ENCODE measurements at regions not wholly inside any gene's neighbourhood (a gene's known extent, or its start where the extent isn't known, plus 50 kb on each side); places are given as distances from the start of the nearest gene placed in this dataset.
A peak's percentile ranks its signal among the peaks of the same experiment; 100 is the strongest.

- no TSS peak for BruUV-seq (replicated peaks)
- POLR2A ChIA-PET (ENCODE audit: unreplicated experiment) = no interaction called here
- Histone ChIP-seq H3K4me2 (no peak overlapping the region; the same call in 1 of the 2 replicates), H3K79me2 (ENCODE audit: low read depth) (no peaks in the 10 kb centered on the region), H3K9me3 (ENCODE audit: insufficient read depth, low read depth) (no peaks in the 10 kb centered on the region), H4K20me1 (ENCODE audit: insufficient read depth) (no peaks in the 10 kb centered on the region), H3K27me3 (ENCODE audit: insufficient read depth, low read depth) (no peaks in the 10 kb centered on the region), H3F3A (ENCODE audit: insufficient read depth, low read depth) (no peaks in the 10 kb centered on the region), H2AFZ (peak overlapping the region; percentile 20; the same call in 1 of the 2 replicates), H3K36me3 (ENCODE audit: low read depth) (no peaks in the 10 kb centered on the region), H3K9me2 (ENCODE audit: insufficient read depth) (no peaks in the 10 kb centered on the region), H3K27ac (no peak overlapping the region), H3K4me1 (replicated peaks; ENCODE audit: insufficient read depth) (0 out of 2 replicates have a peak, but pooled peaks cover 5% of the 10 kb centered on the region), H3K4me3 (no peak overlapping the region)
- TF ChIP-seq EZH2 (IDR thresholded peaks at IDR 0.05; ENCODE audit: low read depth) (no peak), CTCF (conservative IDR thresholded peaks at IDR 0.05) (no peak)
- no peak for DNase-seq
- CTCF ChIA-PET = no interaction called here
- intact Hi-C loops (cut with micrococcal nuclease; ENCODE audit: unreplicated experiment) = no loop called here
Measured at GRCh38 chr1:106680216-106680615, 376.3 kb upstream of the PRMT6 start.

DNA sequence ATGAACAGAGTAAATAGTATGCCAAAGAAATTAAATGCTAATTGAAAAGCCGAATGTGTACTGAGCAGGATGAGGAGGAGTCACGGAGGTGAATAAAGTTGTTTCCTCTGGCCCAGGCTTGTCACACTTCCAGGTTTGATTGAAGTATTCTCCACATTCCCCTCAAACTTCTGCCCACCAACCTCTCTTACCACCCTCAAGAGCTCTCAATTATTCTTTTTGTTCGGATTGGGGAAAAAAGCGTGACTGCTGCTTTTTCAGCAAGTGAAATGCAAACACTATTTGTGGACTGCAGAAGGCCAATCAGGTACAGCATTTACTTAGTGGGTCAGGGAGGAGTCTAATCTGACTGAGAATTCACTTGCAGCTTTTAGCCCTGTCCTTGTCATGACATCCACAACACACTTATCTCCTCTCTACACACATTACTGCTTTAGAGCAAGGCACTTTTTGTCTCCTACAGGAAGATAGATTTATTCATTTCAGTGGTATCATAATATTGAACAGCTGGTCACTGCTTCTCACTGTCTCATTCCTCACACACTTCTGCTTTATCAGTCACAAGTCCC is 375.6 kb upstream of the PRMT6 start:
- H3K79me2 ChIP-seq (ENCODE audit: low read depth) = no peaks in the 10 kb centered on the region
- no TSS peak for BruUV-seq (replicated peaks)

GRCh38 chr1:106681939-106682522 is 374.4 kb upstream of the PRMT6 start:
- Histone ChIP-seq H3K79me2 (ENCODE audit: low read depth) (no peaks in the 10 kb centered on the region), H3K4me1 (replicated peaks; ENCODE audit: insufficient read depth) (0 out of 2 replicates have a peak, but pooled peaks cover 5% of the 10 kb centered on the region), H3K36me3 (ENCODE audit: low read depth) (no peaks in the 10 kb centered on the region), H3K9me2 (ENCODE audit: insufficient read depth) (no peaks in the 10 kb centered on the region), H3K9me3 (ENCODE audit: insufficient read depth, low read depth) (no peaks in the 10 kb centered on the region), H3K27me3 (ENCODE audit: insufficient read depth, low read depth) (no peaks in the 10 kb centered on the region), H3K27ac (no peak overlapping the region), H3K4me3 (no peak overlapping the region), H3F3A (ENCODE audit: insufficient read depth, low read depth) (no peaks in the 10 kb centered on the region), H3K4me2 (no peak overlapping the region), H4K20me1 (ENCODE audit: insufficient read depth) (no peaks in the 10 kb centered on the region), H2AFZ (peak overlapping the region; percentile 28; the same call in 1 of the 2 replicates)
- intact Hi-C loops (cut with micrococcal nuclease; ENCODE audit: unreplicated experiment) = no loop called here
- no peak for DNase-seq
- TF ChIP-seq CTCF (conservative IDR thresholded peaks at IDR 0.05) = no peak
- TF ChIP-seq EZH2 (IDR thresholded peaks at IDR 0.05; ENCODE audit: low read depth) = no peak
- BruUV-seq (replicated peaks) = no TSS peak
- ChIA-PET CTCF (no interaction called here), POLR2A (ENCODE audit: unreplicated experiment) (no interaction called here)

More for the DNA sequence above, 375.6 kb upstream of the PRMT6 start:
- intact Hi-C loops (cut with micrococcal nuclease; ENCODE audit: unreplicated experiment) = no loop called here
- Histone ChIP-seq H3K27ac (no peak overlapping the region), H3K36me3 (ENCODE audit: low read depth) (no peaks in the 10 kb centered on the region), H3K4me2 (no peak overlapping the region; the same call in 1 of the 2 replicates), H4K20me1 (ENCODE audit: insufficient read depth) (no peaks in the 10 kb centered on the region), H3K9me3 (ENCODE audit: insufficient read depth, low read depth) (no peaks in the 10 kb centered on the region), H3K4me3 (no peak overlapping the region), H3K27me3 (ENCODE audit: insufficient read depth, low read depth) (no peaks in the 10 kb centered on the region), H3K4me1 (replicated peaks; ENCODE audit: insufficient read depth) (0 out of 2 replicates have a peak, but pooled peaks cover 5% of the 10 kb centered on the region), H2AFZ (peak overlapping the region; percentile 20; the same call in 1 of the 2 replicates), H3F3A (ENCODE audit: insufficient read depth, low read depth) (no peaks in the 10 kb centered on the region), H3K9me2 (ENCODE audit: insufficient read depth) (no peaks in the 10 kb centered on the region)
- ChIA-PET CTCF (no interaction called here), POLR2A (ENCODE audit: unreplicated experiment) (no interaction called here)
- no peak for DNase-seq
- TF ChIP-seq EZH2 (IDR thresholded peaks at IDR 0.05; ENCODE audit: low read depth) = no peak
- no peak for TF ChIP-seq CTCF (conservative IDR thresholded peaks at IDR 0.05)

All from PC-9 (cell line).